Tibial nerve (tissue), 4 donors: ENCODE measurements at regions not wholly inside any gene's neighbourhood (a gene's known extent, or its start where the extent isn't known, plus 50 kb on each side); places are given as distances from the start of the nearest gene placed in this dataset.

Experiments
- DNase-seq, 2 donors: peaks; one replicate each; pipeline ENCODE4 v3.0.0-alpha.2; 2019; ENCODE audit warnings: low spot score in 2 of 2
- H3K27ac ChIP-seq, 4 donors: fragments of 200-600 bp; sonication (generic) in 3 of 4; one replicate each; pipeline ENCODE4 v1.5.1; 2017 to 2019; ENCODE audit warnings: mild to moderate bottlenecking in 1 of 4
- H3K27me3 ChIP-seq, 2 donors: fragments of 200-600 bp; sonication (generic) in 1 of 2; one replicate each; pipeline versions ENCODE4 v1.5.1 to v1.6.0; 2017 to 2019
- H3K36me3 ChIP-seq, 3 donors: fragments of 200-600 bp; sonication (generic); one replicate each; pipeline ENCODE4 v1.5.1; 2018 to 2019
- H3K4me1 ChIP-seq, 4 donors: fragments of 200-600 bp; sonication (generic) in 3 of 4; one replicate each; pipeline ENCODE4 v1.5.1; 2017 to 2019
- H3K4me3 ChIP-seq, 4 donors: fragments of 200-600 bp; sonication (generic) in 3 of 4; one replicate each; pipeline ENCODE4 v1.5.1; 2017 to 2019; ENCODE audit warnings: mild to moderate bottlenecking in 1 of 4, moderate library complexity in 1 of 4
- H3K9me3 ChIP-seq, 4 donors: fragments of 200-600 bp; sonication (generic) in 3 of 4; one replicate each; pipeline ENCODE4 v1.5.1; 2017 to 2019
- CTCF ChIP-seq, 5 experiments: fragments of 200-600 bp in 3 of 5; fragments of 450-650 bp in 2 of 5; sonication (generic) in 3 of 5; IDR thresholded peaks; one replicate each; pipeline ENCODE4 v1.5.1; 2016 to 2019; ENCODE audit warnings: antibody characterized with exemption in 5 of 5, mild to moderate bottlenecking in 3 of 5, moderate library complexity in 2 of 5
- EP300 ChIP-seq, 2 donors: sonication (generic); formaldehyde crosslinking; IDR thresholded peaks; one replicate each; pipeline ENCODE4 v1.6.1; 2017; ENCODE audit warnings: antibody characterized with exemption in 2 of 2, mild to moderate bottlenecking in 1 of 2
- POLR2A ChIP-seq, 2 donors: fragments of 450-650 bp; IDR thresholded peaks; one replicate each; pipeline ENCODE4 v1.6.1; 2017; ENCODE audit warnings: antibody characterized with exemption in 2 of 2, mild to moderate bottlenecking in 2 of 2, moderate library complexity in 2 of 2
- WGBS, 2 donors: methylation state at CpG; one replicate each; pipeline ENCODE4 v1.1.5; 2018; 5-methylcytosine and 5-hydroxymethylcytosine counted together

GRCh38 chr4:3829956-3830773, 64.0 kb downstream of the ADRA2C start:
- Histone ChIP-seq H3K9me3 (no peaks in the 10 kb centered on the region), H3K36me3 (no peaks in the 10 kb centered on the region), H3K27me3 (peaks cover 0 to 14% of the 10 kb centered on the region in 2 donors), H3K4me1 (peaks cover 0 to 18% (median 0%) of the 10 kb centered on the region in 4 donors), H3K4me3 (no peak overlapping the region), H3K27ac (no peak overlapping the region)
- DNase-seq, result no peak
- no peak for TF ChIP-seq EP300 (IDR thresholded peaks at IDR 0.05)
- TF ChIP-seq POLR2A (IDR thresholded peaks at IDR 0.05), result no peak
- TF ChIP-seq CTCF (IDR thresholded peaks at IDR 0.05), result no peak
- 67 to 70% methylated on average over 19 of the region's 19 CpGs for WGBS, 2 donors

GRCh38 chr4:3830774-3831528, 64.8 kb downstream of the ADRA2C start:
- WGBS, 2 donors, result 63 to 68% methylated on average over 9 to 12 of the region's 13 CpGs
- Histone ChIP-seq H3K9me3 (no peaks in the 10 kb centered on the region), H3K4me1 (peaks cover 0 to 18% (median 0%) of the 10 kb centered on the region in 4 donors), H3K27me3 (peaks cover 0 to 22% of the 10 kb centered on the region in 2 donors), H3K36me3 (no peaks in the 10 kb centered on the region), H3K27ac (no peak overlapping the region), H3K4me3 (no peak overlapping the region)
- no peak for TF ChIP-seq CTCF (IDR thresholded peaks at IDR 0.05)
- no peak for TF ChIP-seq POLR2A (IDR thresholded peaks at IDR 0.05)
- no peak for DNase-seq

GRCh38 chr4:3831529-3832150, 65.5 kb downstream of the ADRA2C start:
- Histone ChIP-seq H3K9me3 (no peaks in the 10 kb centered on the region), H3K27ac (no peak overlapping the region), H3K27me3 (peaks cover 0 to 29% of the 10 kb centered on the region in 2 donors), H3K36me3 (no peaks in the 10 kb centered on the region), H3K4me1 (peaks cover 0 to 18% (median 0%) of the 10 kb centered on the region in 4 donors), H3K4me3 (no peak overlapping the region)
- WGBS, 2 donors, result 74 to 80% methylated on average over 14 of the region's 14 CpGs
- no peak for TF ChIP-seq CTCF (IDR thresholded peaks at IDR 0.05)
- TF ChIP-seq EP300 (IDR thresholded peaks at IDR 0.05), result no peak
- no peak for TF ChIP-seq POLR2A (IDR thresholded peaks at IDR 0.05)
- no peak for DNase-seq

GRCh38 chr4:3832536-3833220, 66.5 kb downstream of the ADRA2C start:
- peaks cover 0 to 30% of the 10 kb centered on the region in 2 donors for H3K27me3 ChIP-seq
- DNase-seq, result no peak
- TF ChIP-seq CTCF (IDR thresholded peaks at IDR 0.05) (no peak), EP300 (IDR thresholded peaks at IDR 0.05) (no peak), POLR2A (IDR thresholded peaks at IDR 0.05) (no peak)
- H3K9me3 ChIP-seq, result peaks cover 0 to 3% (median 0%) of the 10 kb centered on the region in 4 donors
- H3K36me3 ChIP-seq, result no peaks in the 10 kb centered on the region
- no peak overlapping the region for H3K27ac ChIP-seq
- 63 to 75% methylated on average over 5 to 12 of the region's 12 CpGs for WGBS, 2 donors
- no peak overlapping the region for H3K4me3 ChIP-seq
- peaks cover 0 to 7% (median 0%) of the 10 kb centered on the region in 4 donors for H3K4me1 ChIP-seq
